HL-60 (cell line): ENCODE measurements at regions not wholly inside any gene's neighbourhood (a gene's known extent, or its start where the extent isn't known, plus 50 kb on each side); places are given as distances from the start of the nearest gene placed in this dataset.

ENCODE experiments used
- DNase-seq, 2 experiments: peaks; one replicate each; pipeline ENCODE4 v3.0.0-alpha.2; 2010 to 2020; ENCODE audit warnings: low read depth in 1 of 2, low spot score in 1 of 2
- H3K27ac ChIP-seq: fragments of 250-450 bp; sonication (Bioruptor Pico); replicated peaks from 2 replicates; pipeline ENCODE4 v1.5.1; 2020; ENCODE audit warnings: mild to moderate bottlenecking, moderate library complexity
- H3K27me3 ChIP-seq: fragments of 250-450 bp; sonication (Bioruptor Pico); 2 replicates; pipeline ENCODE4 v1.5.1; 2021; ENCODE audit warnings: mild to moderate bottlenecking, moderate library complexity; ENCODE audit not compliant: insufficient read depth, poor library complexity, severe bottlenecking
- H3K4me3 ChIP-seq: replicated peaks from 2 replicates; pipeline ENCODE4 v1.5.1; 2011; ENCODE audit warnings: mild to moderate bottlenecking, control low read depth, low read length; ENCODE audit not compliant: insufficient read depth
- CTCF ChIP-seq: IDR thresholded peaks from one replicate; pipeline ENCODE4 v1.5.1; 2011; ENCODE audit warnings: low read length, control low read depth, inconsistent platforms; ENCODE audit not compliant: insufficient read depth
- GABPA ChIP-seq: IDR thresholded peaks from 2 replicates; pipeline ENCODE4 v1.6.1; 2012; ENCODE audit warnings: low read depth
- POLR2AphosphoS5 ChIP-seq: IDR thresholded peaks from 2 replicates; pipeline ENCODE4 v1.6.1; 2012; ENCODE audit warnings: low read depth
- REST ChIP-seq: IDR thresholded peaks from 2 replicates; pipeline ENCODE4 v1.6.1; 2012; ENCODE audit warnings: low read depth; ENCODE audit not compliant: insufficient replicate concordance
- SPI1 ChIP-seq: IDR thresholded peaks from 2 replicates; pipeline ENCODE4 v1.6.1; 2012; ENCODE audit warnings: low read depth, mild to moderate bottlenecking, borderline replicate concordance

GRCh38 chr9:17846948-17847655, 268.2 kb downstream of the SH3GL2 start:
- no peak for DNase-seq
- no peaks in the 10 kb centered on the region for H3K27me3 ChIP-seq
- no peak for TF ChIP-seq SPI1
- no peak for TF ChIP-seq CTCF
- TF ChIP-seq REST, result no peak
- no peak for TF ChIP-seq GABPA
- no peak for TF ChIP-seq POLR2AphosphoS5
- no peak overlapping the region for H3K27ac ChIP-seq
- no peak overlapping the region for H3K4me3 ChIP-seq

GRCh38 chr9:17847908-17848307, 269.0 kb downstream of the SH3GL2 start:
- H3K4me3 ChIP-seq, result no peak overlapping the region
- no peak for TF ChIP-seq GABPA
- no peak for TF ChIP-seq REST
- no peak for TF ChIP-seq POLR2AphosphoS5
- no peak for TF ChIP-seq SPI1
- TF ChIP-seq CTCF, result no peak

GRCh38 chr9:17852108-17852507, 273.2 kb downstream of the SH3GL2 start:
- TF ChIP-seq GABPA (no peak), POLR2AphosphoS5 (no peak), REST (no peak), CTCF (no peak), SPI1 (no peak)
- H3K27me3 ChIP-seq, result no peaks in the 10 kb centered on the region

More at GRCh38 chr9:17847908-17848307, 269.0 kb downstream of the SH3GL2 start:
- H3K27ac ChIP-seq, result no peak overlapping the region
- no peaks in the 10 kb centered on the region for H3K27me3 ChIP-seq
- DNase-seq, result no peak

More at GRCh38 chr9:17852108-17852507, 273.2 kb downstream of the SH3GL2 start:
- no peak for DNase-seq
- no peak overlapping the region for H3K27ac ChIP-seq
- no peak overlapping the region for H3K4me3 ChIP-seq
